ENCODE measurements at regions not wholly inside any gene's neighbourhood (a gene's known extent, or its start where the extent isn't known, plus 50 kb on each side); places are given as distances from the start of the nearest gene placed in this dataset.

- TF ChIP-seq RFX5 (IDR thresholded peaks at IDR 0.05; ENCODE audit: low read depth, low read length) (no peak), CTCF (conservative IDR thresholded peaks at IDR 0.05; ENCODE audit: low read depth, low read length) (no peak), POLR2A (IDR thresholded peaks at IDR 0.05; ENCODE audit: low read depth, low read length) (no peak), SMC3 (IDR thresholded peaks at IDR 0.05; ENCODE audit: low read depth, low read length) (no peak), MAZ (IDR thresholded peaks at IDR 0.05; ENCODE audit: borderline replicate concordance, low read depth, low read length) (no peak), BHLHE40 (IDR thresholded peaks at IDR 0.05; ENCODE audit: low read depth, low read length) (no peak), CEBPB (IDR thresholded peaks at IDR 0.05; ENCODE audit: low read depth, low read length) (no peak), RCOR1 (IDR thresholded peaks at IDR 0.05; ENCODE audit: insufficient replicate concordance, low read length) (no peak), FOS (IDR thresholded peaks at IDR 0.05; ENCODE audit: low read depth, low read length) (no peak), ELK1 (IDR thresholded peaks at IDR 0.05; ENCODE audit: borderline replicate concordance, low read depth, low read length) (no peak), MAFK (IDR thresholded peaks at IDR 0.05; ENCODE audit: low read depth, low read length) (no peak), RAD21 (IDR thresholded peaks at IDR 0.05; ENCODE audit: low read length) (no peak)
- TF ChIP-seq, protein P1, sequence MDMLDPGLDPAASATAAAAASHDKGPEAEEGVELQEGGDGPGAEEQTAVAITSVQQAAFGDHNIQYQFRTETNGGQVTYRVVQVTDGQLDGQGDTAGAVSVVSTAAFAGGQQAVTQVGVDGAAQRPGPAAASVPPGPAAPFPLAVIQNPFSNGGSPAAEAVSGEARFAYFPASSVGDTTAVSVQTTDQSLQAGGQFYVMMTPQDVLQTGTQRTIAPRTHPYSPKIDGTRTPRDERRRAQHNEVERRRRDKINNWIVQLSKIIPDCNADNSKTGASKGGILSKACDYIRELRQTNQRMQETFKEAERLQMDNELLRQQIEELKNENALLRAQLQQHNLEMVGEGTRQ (IDR thresholded peaks at IDR 0.05; ENCODE audit: low read depth, low read length) = no peak
These were observed 131.7 kb upstream of the COL21A1 start for GRCh38 chr6:56378966-56379585.

Data from IMR-90 (cell line).